GM21515 (cell line): ENCODE measurements at regions not wholly inside any gene's neighbourhood (a gene's known extent, or its start where the extent isn't known, plus 50 kb on each side); places are given as distances from the start of the nearest gene placed in this dataset.
"Not testable (repeated sequence)": the region's sequence is repeated elsewhere in the genome, so short reads cannot be mapped to it uniquely, and the experiment has no call there.

Source experiments
- ATAC-seq: cut with Tn5 transposase; IDR thresholded peaks from one replicate; pipeline ENCODE4 v1.9.1; 2021; ENCODE audit not compliant: unreplicated experiment

DNA sequence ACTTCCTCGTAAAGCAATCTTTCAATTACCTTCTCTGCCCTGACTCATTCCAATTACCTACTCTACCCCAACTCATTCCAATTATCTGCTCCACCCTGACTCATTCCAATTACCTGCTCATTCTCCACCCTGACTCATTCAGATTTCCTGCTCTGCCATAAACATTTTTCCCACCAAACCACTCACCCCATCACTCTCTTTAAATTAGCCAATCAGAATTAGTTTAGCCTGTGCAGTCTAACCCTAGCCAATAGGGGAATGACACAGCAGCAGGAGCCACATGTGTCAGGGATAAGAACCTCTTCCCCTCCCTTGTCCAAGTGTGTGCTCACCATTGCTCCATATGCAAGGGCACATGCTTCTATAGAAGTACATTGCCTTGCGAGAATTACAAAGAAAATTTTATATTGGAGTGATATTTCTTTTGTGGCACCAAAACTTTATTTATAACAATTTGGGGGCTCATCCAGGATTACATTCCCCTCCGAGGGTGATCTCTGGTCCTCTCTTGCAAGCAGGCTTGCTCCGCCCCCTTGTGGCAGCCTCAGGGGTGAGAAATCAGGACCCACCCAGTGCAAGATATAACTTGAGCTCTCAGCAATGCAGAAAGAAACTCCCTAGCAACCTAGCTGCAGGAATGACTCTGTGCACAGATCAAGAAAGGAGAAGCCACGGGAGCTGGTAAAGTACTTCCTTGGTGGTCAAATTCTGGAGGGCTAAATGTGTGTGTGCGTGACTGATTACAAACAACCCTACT is 551.9 kb upstream of the EYS start:
- not testable (repeated sequence) for ATAC-seq

DNA sequence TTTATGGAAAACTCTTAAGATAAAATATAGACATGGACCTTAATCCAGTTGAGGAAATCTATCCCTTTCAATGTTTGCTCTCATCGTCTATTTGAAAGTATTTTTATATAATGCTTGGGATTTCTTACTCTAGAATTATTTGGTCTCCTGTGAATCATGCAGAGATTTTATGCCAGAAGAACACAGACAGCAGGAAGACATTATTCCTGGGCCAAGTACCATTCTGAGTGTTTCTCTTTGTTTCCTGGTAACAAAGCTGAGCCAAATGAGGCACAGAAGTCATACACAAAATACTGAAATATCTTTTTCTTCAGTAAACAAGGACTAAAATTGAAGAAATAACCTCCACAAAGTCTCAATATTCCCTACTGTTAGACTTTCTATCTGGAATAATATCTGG is 538.2 kb upstream of the EYS start:
- ATAC-seq: no peak

- ATAC-seq: no peak
These were observed 531.8 kb upstream of the EYS start for GRCh38 chr6:66238851-66239250.

- ATAC-seq: no peak
These were observed 525.9 kb upstream of the EYS start for GRCh38 chr6:66232890-66233289.

DNA sequence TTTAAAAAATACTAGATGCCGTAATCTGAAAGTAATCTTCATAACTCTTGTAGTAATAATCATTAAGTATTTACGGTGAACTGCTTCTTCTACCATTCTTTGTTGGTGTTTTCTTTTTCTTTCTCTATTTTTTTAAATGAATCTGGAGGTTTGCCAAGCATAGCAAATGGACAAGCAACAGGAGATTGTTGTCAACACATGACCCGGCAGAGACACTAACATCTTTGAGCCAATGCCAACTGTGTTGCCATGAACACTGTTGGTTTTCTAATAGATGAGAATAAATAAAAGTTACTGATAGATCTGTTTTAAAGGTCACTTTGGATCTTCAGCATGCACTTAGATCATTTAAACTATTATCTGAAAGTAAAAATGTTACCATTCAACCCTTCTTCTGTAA is 523.6 kb upstream of the EYS start:
- ATAC-seq: no peak

DNA sequence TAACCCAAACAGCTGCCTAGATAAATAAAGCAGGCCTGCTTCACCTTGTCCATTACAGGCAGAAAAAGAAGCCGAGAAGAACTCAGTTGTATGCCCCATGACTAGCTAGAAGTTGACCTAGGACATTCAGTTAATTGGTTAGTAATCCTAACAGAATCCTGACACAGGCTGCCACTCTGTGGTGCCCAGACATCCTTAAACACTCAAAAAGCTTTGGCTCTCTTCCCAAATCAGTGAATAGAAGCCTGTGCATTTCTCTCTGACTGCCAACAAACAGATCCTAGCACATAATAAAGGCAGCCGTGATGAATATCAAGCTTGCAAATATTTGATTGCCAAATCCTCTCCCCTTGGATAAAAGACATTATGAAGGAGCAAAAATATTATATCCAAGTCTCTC is 519.1 kb upstream of the EYS start:
- no peak for ATAC-seq

GRCh38 chr6:66210964-66211363 is 503.9 kb upstream of the EYS start:
- no peak for ATAC-seq

GRCh38 chr6:66200390-66200789 is 493.4 kb upstream of the EYS start:
- ATAC-seq: no peak

DNA sequence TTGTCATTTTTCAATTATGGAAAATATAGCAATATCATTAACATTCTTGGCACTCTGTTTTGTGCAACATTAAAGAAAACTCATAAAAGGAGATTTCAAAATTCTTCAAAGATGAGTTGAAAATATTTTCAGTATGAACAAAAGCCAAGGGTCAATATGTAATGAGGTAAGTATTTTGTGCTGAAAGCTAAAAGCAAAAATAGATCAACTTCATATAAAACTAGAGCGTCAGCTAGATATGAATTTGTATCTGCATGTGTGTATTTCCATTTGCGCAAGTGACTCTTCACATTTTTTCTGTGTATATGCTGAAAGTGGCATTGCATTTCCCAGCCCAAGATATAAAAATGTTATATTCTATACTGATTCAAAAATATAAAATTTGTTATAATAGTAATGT is 492.1 kb upstream of the EYS start:
- ATAC-seq: no peak

- no peak for ATAC-seq
These were observed 491.1 kb upstream of the EYS start for GRCh38 chr6:66198062-66198624.

- ATAC-seq: no peak
These were observed 483.8 kb upstream of the EYS start for GRCh38 chr6:66190858-66191257.

- ATAC-seq: no peak
These were observed 482.9 kb upstream of the EYS start for GRCh38 chr6:66189915-66190314.

DNA sequence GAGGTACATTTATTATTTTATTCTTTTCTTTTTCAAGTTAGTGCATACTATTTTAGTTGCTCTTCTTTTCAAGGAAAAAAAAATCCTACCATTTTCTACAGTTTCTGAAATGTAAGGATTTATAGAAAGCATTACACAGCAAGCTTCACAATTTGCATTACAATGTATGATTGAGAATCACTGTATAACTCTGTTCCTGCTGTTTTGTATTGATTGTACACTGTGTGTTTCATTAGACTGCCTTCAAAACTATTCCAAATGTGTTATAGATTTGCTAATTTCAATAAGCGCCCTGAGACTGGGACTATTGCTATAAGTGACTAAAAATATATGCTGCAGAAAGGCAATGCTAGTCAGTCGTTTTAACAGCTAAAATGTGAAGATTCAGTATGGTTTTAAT is 479.7 kb upstream of the EYS start:
- no peak for ATAC-seq

GRCh38 chr6:66184091-66184490 is 477.1 kb upstream of the EYS start:
- no peak for ATAC-seq

- no peak for ATAC-seq
These were observed 472.3 kb upstream of the EYS start for GRCh38 chr6:66179361-66179760.

- no peak for ATAC-seq
These were observed 466.6 kb upstream of the EYS start for GRCh38 chr6:66173587-66173986.

DNA sequence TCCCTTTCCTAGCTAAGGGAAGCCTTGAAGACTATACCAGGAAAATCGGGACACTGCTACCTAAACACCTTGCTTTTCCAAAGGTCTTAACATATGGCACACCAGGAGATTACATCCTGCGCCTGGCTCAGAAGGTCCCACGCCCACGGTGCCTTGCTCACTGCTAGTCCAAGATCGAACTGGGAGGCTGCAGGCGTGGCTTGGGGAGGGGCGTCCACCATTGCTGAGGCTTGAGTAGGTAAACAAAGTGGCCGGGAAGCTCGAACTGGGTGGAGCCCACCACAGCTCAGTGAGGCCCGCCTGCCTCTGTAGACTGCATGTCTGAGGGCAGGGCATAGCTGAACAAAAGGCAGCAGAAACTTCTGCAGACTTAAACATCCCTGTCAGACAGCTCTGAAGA is 459.7 kb upstream of the EYS start:
- ATAC-seq: not testable (repeated sequence)

DNA sequence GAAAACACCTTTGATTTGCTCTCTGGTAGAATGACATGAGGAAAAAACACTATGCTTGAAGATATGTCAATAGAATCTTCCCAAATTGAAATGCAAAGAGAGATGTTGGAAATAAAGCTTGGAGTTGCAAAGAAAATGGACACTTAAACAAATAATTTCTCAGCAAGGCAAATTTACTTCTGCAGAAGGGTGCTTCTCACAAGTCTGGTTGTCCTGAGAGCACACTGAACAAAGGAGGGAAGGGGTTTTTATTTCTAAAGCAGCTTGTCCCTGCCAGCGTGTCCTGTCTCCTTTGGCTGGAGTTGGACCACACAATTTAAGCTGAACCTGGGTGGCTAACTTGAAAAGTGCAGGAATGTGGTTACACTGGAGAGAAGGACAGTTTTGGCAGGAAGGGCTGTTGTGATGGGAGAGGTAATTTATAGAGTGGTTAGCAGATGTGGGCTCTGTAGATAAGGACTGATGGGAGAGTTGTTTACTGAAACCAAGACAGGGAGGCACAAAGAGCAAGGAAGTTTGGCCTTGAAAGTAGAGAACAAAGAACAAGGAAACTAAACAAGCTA is 454.6 kb upstream of the EYS start:
- ATAC-seq: no peak

GRCh38 chr6:66159937-66160336 is 452.9 kb upstream of the EYS start:
- ATAC-seq: no peak

GRCh38 chr6:66153247-66153646 is 446.2 kb upstream of the EYS start:
- no peak for ATAC-seq

DNA sequence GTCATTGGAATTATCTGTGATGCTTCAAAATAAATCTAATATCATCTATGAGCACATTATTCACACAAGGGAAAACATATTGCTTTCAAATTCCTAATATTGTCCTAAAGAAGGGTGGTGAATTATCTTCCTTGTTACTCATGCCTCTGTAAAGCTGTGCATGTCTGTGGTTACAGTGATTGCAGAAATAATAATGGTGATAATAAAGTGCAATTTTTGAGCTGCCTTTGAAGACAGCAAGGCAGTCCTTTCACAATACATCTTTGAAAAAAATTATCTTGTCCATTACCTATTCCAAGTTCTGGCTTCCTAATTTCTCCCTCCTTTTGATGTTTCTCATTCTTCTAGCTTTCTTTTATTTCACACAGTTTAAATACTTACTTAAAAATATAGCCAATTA is 442.1 kb upstream of the EYS start:
- no peak for ATAC-seq

GRCh38 chr6:66145867-66146266 is 438.8 kb upstream of the EYS start:
- no peak for ATAC-seq

DNA sequence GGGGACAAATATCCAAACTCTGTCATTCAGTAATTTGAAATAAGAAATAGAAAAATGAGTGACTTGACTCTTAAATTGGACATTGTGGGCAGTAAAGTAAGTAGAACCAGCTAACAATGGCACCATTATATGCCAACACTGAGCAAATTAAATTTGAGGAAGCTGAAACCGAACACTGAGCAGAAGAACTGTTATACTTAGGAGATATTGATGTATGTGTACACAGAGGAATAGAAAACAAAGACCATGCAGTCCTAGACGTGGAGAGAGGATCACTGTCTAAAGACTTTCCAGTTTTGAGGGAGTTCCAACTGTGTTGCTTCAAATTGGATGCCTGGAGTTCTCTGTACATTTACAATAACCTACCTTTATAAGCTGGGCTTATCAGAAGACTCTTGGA is 427.0 kb upstream of the EYS start:
- no peak for ATAC-seq
